ENCODE measurements at regions not wholly inside any gene's neighbourhood (a gene's known extent, or its start where the extent isn't known, plus 50 kb on each side); places are given as distances from the start of the nearest gene placed in this dataset.

DNA sequence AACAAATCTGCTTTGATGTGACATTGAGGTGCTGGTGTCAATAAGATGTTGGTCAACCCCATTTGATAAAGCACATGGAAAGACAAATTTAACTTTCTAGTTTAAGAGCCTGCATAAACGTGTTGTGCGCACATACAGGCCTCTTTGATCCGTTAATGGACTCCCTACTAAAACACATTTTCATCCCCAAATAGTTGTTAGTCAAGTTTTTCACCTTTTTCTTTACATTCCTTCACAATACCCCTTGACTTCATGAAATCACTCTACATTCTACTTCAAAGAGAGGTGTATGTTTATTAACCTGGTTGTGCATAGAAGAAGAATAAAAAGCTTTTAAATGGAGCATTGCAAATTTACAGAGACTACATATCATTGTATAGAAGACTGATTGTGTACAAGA is 180.3 kb downstream of the HDGFL1 start:
- TF ChIP-seq, protein P1, sequence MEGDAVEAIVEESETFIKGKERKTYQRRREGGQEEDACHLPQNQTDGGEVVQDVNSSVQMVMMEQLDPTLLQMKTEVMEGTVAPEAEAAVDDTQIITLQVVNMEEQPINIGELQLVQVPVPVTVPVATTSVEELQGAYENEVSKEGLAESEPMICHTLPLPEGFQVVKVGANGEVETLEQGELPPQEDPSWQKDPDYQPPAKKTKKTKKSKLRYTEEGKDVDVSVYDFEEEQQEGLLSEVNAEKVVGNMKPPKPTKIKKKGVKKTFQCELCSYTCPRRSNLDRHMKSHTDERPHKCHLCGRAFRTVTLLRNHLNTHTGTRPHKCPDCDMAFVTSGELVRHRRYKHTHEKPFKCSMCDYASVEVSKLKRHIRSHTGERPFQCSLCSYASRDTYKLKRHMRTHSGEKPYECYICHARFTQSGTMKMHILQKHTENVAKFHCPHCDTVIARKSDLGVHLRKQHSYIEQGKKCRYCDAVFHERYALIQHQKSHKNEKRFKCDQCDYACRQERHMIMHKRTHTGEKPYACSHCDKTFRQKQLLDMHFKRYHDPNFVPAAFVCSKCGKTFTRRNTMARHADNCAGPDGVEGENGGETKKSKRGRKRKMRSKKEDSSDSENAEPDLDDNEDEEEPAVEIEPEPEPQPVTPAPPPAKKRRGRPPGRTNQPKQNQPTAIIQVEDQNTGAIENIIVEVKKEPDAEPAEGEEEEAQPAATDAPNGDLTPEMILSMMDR (IDR thresholded peaks at IDR 0.05), result no peak
- TF ChIP-seq ATF3 (CRISPR knock-in tag; conservative IDR thresholded peaks at IDR 0.05) (no peak), HMGA2 (CRISPR knock-in tag; IDR thresholded peaks at IDR 0.05) (no peak), TP53 (CRISPR knock-in tag; IDR thresholded peaks at IDR 0.05) (no peak), CREB1 (CRISPR knock-in tag; IDR thresholded peaks at IDR 0.05) (no peak), TEAD4 (CRISPR knock-in tag; IDR thresholded peaks at IDR 0.05) (no peak)
